DOHH2 (cell line): ENCODE measurements at regions not wholly inside any gene's neighbourhood (a gene's known extent, or its start where the extent isn't known, plus 50 kb on each side); places are given as distances from the start of the nearest gene placed in this dataset.
A peak's percentile ranks its signal among the peaks of the same experiment; 100 is the strongest.

Experiments
- H3F3A ChIP-seq: fragments of 200-600 bp; sonication (generic), shearing (Covaris generic); 2 replicates; pipeline ENCODE4 v1.6.0; 2016; ENCODE audit warnings: antibody characterized with exemption, mild to moderate bottlenecking; ENCODE audit not compliant: control insufficient read depth, insufficient read depth
- H3K27ac ChIP-seq: fragments of 200-600 bp; sonication (generic); 2 replicates; pipeline ENCODE4 v1.5.1; 2014; ENCODE audit warnings: low read depth, mild to moderate bottlenecking, low read length, moderate library complexity
- H3K27me3 ChIP-seq: fragments of 200-600 bp; sonication (generic); 2 replicates; pipeline ENCODE4 v1.6.1; 2014; ENCODE audit warnings: mild to moderate bottlenecking, low read length, mixed read lengths; ENCODE audit not compliant: control insufficient read depth
- H3K36me3 ChIP-seq: fragments of 200-600 bp; sonication (generic); 2 replicates; pipeline ENCODE4 v1.6.1; 2014; ENCODE audit warnings: mild to moderate bottlenecking, low read length, moderate library complexity, mixed read lengths; ENCODE audit not compliant: control insufficient read depth
- H3K4me1 ChIP-seq: fragments of 200-600 bp; sonication (generic); 2 replicates; pipeline ENCODE4 v1.6.1; 2014; ENCODE audit warnings: mild to moderate bottlenecking, low read length, mixed read lengths; ENCODE audit not compliant: control insufficient read depth
- H3K4me2 ChIP-seq: fragments of 200-600 bp; sonication (generic); 2 replicates; pipeline ENCODE4 v1.6.0; 2014; ENCODE audit warnings: mild to moderate bottlenecking, low read length, moderate library complexity
- H3K4me3 ChIP-seq: fragments of 200-600 bp; sonication (generic); 2 replicates; pipeline ENCODE4 v1.5.1; 2014; ENCODE audit warnings: mild to moderate bottlenecking, low read length, mixed read lengths
- H3K79me2 ChIP-seq: fragments of 200-600 bp; sonication (generic); 2 replicates; pipeline ENCODE4 v1.6.1; 2014; ENCODE audit warnings: mild to moderate bottlenecking, low read length, mixed read lengths; ENCODE audit not compliant: control insufficient read depth
- H3K9me2 ChIP-seq: fragments of 200-600 bp; sonication (generic); replicated peaks from 2 replicates; pipeline ENCODE4 v1.6.1; 2014; ENCODE audit warnings: mild to moderate bottlenecking, low read length, mixed read lengths; ENCODE audit not compliant: control insufficient read depth
- H3K9me3 ChIP-seq: fragments of 200-600 bp; sonication (generic); 2 replicates; pipeline ENCODE4 v1.6.1; 2014; ENCODE audit warnings: antibody characterized with exemption, low read length, mixed read lengths; ENCODE audit not compliant: control insufficient read depth, insufficient read depth
- H4K20me1 ChIP-seq: fragments of 200-600 bp; sonication (generic); 2 replicates; pipeline ENCODE4 v1.6.0; 2014; ENCODE audit warnings: low read depth, mild to moderate bottlenecking, antibody characterized with exemption, low read length, moderate library complexity; ENCODE audit not compliant: control insufficient read depth, insufficient read depth
- EZH2phosphoT487 ChIP-seq: fragments of 200-600 bp; sonication (generic); IDR thresholded peaks from 2 replicates; pipeline ENCODE4 v1.6.1; 2017; ENCODE audit warnings: borderline replicate concordance, mild to moderate bottlenecking, antibody characterized with exemption, low read length, moderate library complexity, mixed read lengths
- TF ChIP-seq, protein P1 (sequence below): fragments of 200-600 bp; sonication (generic); IDR thresholded peaks from one replicate; pipeline ENCODE4 v1.5.1; 2014; ENCODE audit warnings: antibody characterized with exemption, mild to moderate bottlenecking, low read depth, low read length; ENCODE audit not compliant: poor library complexity, severe bottlenecking

GRCh38 chr15:66922608-66923007 lies 142.8 kb upstream of the SMAD3 start:
- Histone ChIP-seq H3K27me3 (no peaks in the 10 kb centered on the region), H3K4me1 (no peaks in the 10 kb centered on the region)

GRCh38 chr15:66923438-66923881 lies 141.9 kb upstream of the SMAD3 start:
- Histone ChIP-seq H3K9me3 (peaks cover 19% of the 10 kb centered on the region), H3K4me2 (no peak overlapping the region), H3K27ac (no peak overlapping the region), H3F3A (no peaks in the 10 kb centered on the region), H4K20me1 (no peaks in the 10 kb centered on the region), H3K27me3 (no peaks in the 10 kb centered on the region), H3K79me2 (no peaks in the 10 kb centered on the region), H3K4me3 (no peak overlapping the region), H3K4me1 (no peaks in the 10 kb centered on the region), H3K9me2 (no peaks in the 10 kb centered on the region), H3K36me3 (no peaks in the 10 kb centered on the region)
- TF ChIP-seq EZH2phosphoT487, result no peak
- TF ChIP-seq, protein P1, sequence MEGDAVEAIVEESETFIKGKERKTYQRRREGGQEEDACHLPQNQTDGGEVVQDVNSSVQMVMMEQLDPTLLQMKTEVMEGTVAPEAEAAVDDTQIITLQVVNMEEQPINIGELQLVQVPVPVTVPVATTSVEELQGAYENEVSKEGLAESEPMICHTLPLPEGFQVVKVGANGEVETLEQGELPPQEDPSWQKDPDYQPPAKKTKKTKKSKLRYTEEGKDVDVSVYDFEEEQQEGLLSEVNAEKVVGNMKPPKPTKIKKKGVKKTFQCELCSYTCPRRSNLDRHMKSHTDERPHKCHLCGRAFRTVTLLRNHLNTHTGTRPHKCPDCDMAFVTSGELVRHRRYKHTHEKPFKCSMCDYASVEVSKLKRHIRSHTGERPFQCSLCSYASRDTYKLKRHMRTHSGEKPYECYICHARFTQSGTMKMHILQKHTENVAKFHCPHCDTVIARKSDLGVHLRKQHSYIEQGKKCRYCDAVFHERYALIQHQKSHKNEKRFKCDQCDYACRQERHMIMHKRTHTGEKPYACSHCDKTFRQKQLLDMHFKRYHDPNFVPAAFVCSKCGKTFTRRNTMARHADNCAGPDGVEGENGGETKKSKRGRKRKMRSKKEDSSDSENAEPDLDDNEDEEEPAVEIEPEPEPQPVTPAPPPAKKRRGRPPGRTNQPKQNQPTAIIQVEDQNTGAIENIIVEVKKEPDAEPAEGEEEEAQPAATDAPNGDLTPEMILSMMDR, result peak; percentile 76

More at GRCh38 chr15:66922608-66923007, 142.8 kb upstream of the SMAD3 start:
- no peak overlapping the region for H3K27ac ChIP-seq
- no peaks in the 10 kb centered on the region for H4K20me1 ChIP-seq
- H3K9me3 ChIP-seq, result peaks cover 25% of the 10 kb centered on the region
- no peak for TF ChIP-seq EZH2phosphoT487
- H3F3A ChIP-seq, result no peaks in the 10 kb centered on the region
- H3K36me3 ChIP-seq, result no peaks in the 10 kb centered on the region
- no peaks in the 10 kb centered on the region for H3K79me2 ChIP-seq
- H3K4me3 ChIP-seq, result no peak overlapping the region
- no peaks in the 10 kb centered on the region for H3K9me2 ChIP-seq
- H3K4me2 ChIP-seq, result no peak overlapping the region

DNA sequence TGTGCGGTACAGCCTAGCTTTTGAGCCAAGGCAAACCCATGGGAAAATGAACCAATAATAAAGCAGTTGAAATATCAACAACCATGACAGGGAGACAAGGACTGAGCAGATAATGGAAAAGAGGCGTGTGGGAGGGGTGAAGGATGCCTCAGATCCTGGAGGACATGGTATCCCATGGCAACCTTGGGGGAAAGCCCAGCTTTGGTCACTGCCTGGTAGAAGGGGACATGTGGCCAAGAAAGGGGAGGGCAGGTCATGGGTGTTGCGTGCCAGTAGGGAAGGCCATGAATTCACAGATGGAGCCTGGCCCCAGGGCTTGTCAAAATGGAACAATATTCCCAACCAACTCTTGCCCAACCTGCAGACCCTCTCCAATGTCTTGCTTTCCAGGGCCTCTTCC lies 140.5 kb upstream of the SMAD3 start:
- Histone ChIP-seq H3K27ac (no peak overlapping the region), H3K9me3 (peaks cover 15% of the 10 kb centered on the region), H3F3A (no peaks in the 10 kb centered on the region), H3K27me3 (no peaks in the 10 kb centered on the region), H3K4me1 (no peaks in the 10 kb centered on the region), H4K20me1 (no peaks in the 10 kb centered on the region), H3K4me3 (no peak overlapping the region), H3K79me2 (no peaks in the 10 kb centered on the region), H3K4me2 (no peak overlapping the region), H3K9me2 (no peaks in the 10 kb centered on the region), H3K36me3 (no peaks in the 10 kb centered on the region)
- TF ChIP-seq, protein P1, result no peak
- TF ChIP-seq EZH2phosphoT487, result no peak

DNA sequence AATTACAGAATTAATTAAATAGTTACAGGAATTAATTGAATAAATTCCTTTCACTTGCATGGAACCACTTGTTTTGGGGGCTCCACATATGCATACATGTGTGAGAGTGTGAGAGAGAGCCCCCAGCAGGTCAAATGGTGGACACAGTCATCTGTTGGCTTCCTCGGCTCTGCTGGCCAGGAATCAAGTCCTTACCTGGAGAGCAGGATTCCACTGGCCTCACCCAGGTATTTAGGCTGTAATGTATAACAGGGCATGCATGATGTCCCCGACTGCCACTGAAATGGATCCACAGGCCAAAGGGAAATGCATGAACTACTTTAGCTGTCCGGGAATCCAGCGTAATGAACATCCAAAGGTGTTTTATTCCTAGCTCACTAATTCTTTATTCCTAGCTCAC lies 139.7 kb upstream of the SMAD3 start:
- Histone ChIP-seq H3K4me3 (no peak overlapping the region), H3K4me1 (no peaks in the 10 kb centered on the region), H3K27me3 (no peaks in the 10 kb centered on the region), H3K9me2 (no peaks in the 10 kb centered on the region), H4K20me1 (no peaks in the 10 kb centered on the region), H3K36me3 (no peaks in the 10 kb centered on the region), H3F3A (no peaks in the 10 kb centered on the region), H3K9me3 (peaks cover 15% of the 10 kb centered on the region), H3K27ac (no peak overlapping the region), H3K4me2 (no peak overlapping the region), H3K79me2 (no peaks in the 10 kb centered on the region)
- TF ChIP-seq, protein P1, result no peak
- TF ChIP-seq EZH2phosphoT487, result no peak
